ENCODE measurements at regions not wholly inside any gene's neighbourhood (a gene's known extent, or its start where the extent isn't known, plus 50 kb on each side); places are given as distances from the start of the nearest gene placed in this dataset.

DNA sequence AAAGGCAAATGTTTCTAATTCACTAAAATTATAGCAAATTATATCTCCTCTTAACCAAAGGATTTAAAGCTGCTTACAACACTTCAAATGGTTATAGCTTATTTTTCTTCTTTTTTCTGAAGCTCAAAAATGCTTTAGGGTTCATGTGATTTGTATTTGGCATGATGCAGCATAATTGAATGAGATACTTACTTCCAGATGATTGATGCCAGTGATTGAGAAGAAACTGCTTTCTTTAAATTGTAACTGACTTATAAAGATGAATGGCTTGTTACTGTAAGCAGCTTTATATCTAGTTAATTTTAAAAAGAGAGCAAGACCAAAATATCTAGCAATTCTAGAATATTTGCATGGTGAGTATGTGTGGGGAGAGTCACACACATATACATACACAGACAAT, 270.7 kb upstream of the THRB start:
- DNase-seq, result no peak

DNA sequence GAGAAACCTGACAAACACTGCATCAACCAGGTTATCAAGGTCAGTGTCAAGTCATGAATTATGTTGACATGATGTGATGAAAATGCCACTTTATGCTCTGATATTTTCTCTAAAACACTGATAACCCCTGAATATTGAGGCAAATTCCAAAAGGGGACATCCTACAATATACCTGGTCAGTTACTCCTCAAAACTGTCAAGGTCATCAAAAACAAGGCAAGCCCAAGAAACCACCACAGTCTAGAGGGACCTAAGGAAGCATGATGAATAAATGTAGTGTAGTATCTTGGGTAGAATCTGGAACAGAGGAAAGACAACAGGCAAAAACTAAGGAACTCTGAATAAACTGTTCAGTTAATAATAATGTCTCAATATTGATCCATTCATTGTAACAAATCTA, 275.3 kb upstream of the THRB start:
- no peak for DNase-seq

DNA sequence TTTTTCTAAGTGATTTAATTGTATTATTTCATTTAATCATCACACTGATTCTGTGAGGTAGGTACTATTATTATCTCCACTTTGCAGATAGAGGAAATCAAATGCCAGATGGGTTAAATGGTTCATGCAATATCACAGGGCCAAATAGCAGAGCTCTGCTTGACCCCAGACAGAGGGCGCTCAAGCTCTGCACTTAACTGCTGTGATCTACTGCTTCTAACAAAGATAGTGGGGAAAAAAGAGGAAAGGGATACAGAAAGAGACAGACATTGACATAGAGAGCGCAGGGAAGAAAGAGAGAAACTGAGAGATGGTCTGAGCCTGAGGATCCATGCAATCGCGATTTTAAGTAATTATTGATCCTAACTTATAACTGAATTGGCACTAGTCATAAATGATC, 279.1 kb upstream of the THRB start:
- DNase-seq, result peak; percentile 66

DNA sequence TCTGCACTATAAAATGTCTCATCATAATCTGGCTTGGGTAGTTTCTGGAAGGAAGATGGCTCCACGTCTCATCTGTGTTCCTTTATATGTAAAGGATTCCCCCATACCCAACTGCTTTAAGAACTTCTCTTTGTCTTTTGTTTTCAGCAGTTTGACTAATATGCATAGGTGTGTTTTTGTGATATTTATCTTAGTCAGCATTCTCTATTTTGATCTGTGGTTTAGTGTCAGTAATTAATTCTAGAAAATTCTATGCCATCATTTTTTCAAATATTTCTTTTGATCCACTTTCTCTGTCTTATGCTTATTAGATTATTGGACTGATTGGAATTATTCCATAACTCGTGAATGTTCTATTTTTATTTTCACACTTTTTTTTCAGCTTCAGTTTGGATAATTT, 286.3 kb upstream of the THRB start:
- no peak for DNase-seq

DNA sequence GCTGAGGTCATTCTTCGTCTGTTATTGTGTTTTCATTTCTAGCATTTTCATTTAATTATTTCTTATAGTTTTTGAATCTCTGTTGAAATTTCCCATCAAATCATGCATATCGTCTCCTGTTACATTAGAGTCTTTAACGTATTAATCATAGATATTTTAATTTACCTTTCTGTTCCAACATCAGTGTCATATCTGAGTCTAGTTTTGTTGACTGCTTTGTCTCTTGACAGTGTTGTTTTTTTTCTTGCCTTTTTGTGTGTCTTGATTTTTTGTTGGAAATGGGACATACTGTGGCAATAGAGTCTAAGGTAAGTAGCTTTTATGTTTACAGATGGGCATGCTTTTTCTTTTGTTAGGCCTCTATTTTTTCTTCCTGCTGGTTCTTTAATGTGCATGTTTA, 286.8 kb upstream of the THRB start:
- no peak for DNase-seq

DNA sequence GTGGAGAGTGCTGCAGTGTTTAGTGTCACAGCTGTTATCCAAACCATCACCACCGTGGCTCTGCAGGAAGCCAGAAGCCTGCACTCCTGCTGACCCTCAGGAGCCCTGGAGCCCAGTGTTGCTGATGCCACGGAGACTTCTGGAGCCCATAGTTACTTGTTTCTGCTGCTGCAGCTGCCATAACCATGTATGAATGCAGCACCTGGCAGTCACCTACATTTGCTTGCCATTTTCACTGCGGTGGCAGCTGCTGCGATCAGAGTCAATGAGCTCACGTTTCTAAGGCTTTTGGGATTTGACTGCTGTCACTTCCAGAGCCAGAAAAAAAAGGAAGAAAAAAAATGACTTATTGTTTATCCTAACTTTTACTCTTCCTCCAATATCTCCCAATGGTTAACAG, 299.2 kb upstream of the THRB start:
- DNase-seq, result peak; percentile 47

DNA sequence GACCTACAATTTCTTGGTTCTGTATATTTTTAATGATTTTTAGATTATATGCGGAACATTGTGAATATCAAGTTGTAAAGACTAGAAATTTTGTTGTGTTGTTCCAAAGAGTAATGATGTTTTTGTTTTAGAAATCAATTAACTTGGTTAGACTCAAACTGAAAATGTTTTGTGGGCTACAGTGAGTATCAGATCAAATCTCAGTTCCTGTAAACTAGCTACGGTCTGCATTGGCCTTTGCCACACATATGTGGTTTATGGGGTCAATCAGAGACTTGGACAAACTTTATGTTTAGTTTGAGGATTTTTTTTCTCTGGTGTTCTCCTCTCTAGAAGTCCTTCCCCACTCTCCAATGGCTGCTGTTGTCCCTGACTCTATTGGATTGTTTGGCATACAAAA, 308.0 kb upstream of the THRB start:
- DNase-seq, result no peak

DNA sequence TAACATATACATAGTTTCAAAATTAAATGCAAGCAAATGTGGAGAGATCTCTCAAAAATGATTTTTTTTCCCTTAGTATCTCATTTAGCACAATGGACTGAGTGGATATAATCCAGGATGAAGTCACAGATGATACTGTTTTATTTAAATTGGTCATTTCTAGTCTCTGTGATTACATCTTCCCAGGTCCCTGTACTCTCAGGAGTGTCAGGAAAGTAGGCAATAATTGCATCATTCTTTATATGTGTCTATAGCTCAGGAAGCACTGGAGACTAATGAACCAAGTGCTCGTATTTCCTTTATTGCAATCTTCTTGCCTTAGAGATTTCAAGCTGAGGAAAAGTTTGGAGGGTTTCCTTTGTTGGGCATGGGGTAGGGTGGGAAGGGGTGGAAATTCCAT, 309.4 kb upstream of the THRB start:
- no peak for DNase-seq

DNA sequence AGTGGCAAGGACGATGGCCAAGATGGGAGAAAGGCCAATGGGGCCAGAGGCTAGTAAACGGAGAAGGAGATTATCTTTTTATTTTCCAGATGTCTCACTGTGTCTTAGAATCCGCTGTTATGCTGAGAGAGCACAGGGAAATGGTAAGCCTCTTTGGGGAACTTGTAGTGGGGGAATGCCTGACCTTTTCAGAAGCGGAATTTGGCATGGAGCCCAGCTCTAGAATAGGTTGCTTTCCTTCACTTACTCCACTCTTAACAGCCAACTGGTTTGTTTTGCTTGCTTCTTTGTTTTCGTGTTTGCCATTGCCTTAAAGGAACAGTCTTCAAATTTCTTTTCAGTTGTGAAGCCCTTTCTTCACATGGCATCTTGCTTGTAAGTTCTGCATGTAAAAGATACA, 316.2 kb upstream of the THRB start:
- no peak for DNase-seq

DNA sequence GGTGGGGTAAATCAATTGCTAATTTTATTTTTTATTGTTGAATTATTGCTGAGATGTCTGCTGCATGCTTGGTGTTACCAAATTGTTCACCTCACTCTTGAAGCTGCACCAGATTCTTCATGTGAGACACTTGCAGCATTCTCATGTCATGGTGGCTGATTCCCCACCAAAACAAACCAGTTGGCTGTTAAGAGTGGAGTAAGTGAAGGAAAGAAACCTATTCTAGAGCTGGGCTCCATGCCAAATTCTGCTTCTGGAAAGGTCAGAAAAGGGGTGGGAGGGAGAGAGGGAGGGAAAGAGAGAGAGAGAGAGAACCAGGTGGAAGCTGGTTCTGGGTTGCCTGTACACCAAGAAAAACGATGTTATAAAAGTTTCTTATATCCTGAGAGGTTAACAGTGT, 317.5 kb upstream of the THRB start:
- no peak for DNase-seq

DNA sequence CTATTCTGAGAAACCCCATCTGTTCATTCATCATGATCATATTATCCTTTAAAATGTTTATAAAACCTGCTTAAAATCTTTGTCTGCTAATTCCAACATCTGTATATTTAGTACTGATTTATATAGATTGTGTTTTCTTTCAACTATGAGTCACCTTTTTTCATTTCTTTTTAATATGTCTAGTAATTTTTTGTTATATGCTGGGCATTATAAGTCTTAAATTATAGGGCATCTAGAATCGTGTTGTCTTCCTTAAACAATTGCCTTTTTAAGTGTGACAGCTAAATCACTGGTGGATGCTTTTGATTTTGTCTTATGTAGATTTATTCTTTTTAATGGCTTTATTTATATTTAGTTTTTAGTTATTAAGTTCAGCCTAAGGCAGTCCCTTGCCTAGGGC, 323.4 kb upstream of the THRB start:
- no peak for DNase-seq

DNA sequence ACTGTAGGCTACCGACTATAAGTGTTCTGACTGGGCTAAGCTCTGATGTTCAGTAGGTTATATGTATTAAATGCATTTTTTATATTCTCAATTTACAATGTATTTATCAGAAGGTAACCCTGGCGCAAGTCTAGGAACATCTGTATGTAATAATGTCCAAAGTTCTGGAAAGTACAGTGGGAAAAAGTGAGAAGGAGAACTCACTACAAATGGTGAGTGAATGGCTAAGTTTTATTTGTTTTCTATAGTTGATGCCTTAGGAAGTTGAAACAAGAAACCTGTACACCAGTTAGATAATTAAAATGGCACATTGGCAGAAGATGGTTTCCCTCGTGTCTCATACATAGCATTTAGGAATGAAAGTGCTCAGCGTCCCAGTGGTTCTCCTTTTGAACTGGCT, 333.4 kb upstream of the THRB start:
- no peak for DNase-seq

DNA sequence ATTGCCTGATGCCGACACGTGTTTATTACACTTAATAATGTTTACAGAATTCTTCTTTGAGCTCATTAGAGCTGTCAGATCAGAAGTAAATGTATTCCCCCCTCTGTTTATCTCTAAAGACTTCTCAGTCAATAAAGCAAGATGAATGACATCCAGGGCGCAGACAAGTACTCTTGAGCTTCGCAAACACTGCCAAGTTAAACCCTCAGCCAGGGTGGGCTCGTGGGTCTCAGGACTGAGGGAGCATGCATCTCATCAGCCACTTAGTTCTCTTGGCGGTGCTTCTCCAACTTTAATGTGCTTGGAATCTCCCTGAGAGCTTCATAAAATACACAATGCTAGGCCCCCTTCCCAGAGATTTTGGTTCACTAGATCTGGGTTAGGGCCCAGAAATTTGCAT, 333.9 kb upstream of the THRB start:
- DNase-seq, result no peak

DNA sequence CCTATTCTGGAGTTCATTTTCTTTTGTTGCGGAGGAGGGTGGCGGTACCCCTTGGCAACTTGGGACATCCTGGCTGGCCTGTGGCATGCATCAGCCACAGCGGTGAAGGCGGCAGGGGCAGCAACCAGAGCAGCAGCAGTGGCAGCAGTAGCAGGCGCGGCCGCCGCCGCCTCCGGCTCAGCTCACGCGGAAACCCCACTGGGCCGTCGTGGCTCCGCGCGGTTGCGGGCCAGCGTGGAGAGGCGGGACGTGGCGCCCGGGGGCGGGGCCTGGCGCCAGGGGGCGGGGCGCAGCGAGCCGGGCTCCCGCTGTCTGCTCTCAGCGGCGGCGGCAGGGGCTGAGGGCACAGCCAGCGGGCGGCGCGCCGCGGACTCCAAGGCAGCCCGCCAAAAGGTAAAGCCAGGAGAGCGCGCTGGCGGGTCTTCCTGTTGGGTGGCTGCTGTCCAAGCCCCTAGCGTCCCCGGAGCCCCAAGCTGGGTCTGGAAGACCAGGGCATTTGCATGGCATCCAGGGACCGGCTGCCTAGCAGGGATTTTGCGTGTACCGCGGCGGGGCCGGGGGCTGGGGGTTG, 334.4 kb upstream of the THRB start:
- no peak for DNase-seq

DNA sequence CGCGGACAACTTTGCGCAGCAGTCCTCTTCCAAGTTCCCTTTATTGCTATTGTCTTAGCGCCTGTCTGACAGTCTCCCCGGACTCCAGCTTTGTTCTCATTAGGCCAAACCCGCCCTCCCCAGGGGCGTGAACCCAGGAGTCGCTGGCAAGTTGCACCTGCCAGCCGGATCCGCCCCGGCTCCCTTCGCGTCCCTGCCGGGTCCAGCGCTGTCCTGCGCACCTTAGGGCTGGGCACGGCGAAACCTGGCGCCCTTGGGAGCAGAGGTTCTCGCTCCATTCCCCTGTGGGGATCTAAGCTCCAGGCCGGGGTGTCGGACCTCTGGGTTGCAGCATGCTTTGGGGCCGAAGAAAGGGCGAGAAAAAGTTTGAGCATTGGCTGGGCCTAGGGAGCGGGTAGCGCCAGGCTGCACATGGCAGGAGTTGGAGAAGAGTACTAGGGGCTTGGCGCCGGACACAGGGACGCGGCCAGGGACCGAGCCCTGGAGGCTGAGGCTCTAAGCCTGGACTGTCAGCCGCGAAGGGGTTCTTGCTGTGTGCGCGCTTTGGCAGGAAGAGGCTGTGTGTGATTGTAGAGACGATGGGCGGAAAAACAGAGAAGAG, 335.1 kb upstream of the THRB start:
- no peak for DNase-seq

DNA sequence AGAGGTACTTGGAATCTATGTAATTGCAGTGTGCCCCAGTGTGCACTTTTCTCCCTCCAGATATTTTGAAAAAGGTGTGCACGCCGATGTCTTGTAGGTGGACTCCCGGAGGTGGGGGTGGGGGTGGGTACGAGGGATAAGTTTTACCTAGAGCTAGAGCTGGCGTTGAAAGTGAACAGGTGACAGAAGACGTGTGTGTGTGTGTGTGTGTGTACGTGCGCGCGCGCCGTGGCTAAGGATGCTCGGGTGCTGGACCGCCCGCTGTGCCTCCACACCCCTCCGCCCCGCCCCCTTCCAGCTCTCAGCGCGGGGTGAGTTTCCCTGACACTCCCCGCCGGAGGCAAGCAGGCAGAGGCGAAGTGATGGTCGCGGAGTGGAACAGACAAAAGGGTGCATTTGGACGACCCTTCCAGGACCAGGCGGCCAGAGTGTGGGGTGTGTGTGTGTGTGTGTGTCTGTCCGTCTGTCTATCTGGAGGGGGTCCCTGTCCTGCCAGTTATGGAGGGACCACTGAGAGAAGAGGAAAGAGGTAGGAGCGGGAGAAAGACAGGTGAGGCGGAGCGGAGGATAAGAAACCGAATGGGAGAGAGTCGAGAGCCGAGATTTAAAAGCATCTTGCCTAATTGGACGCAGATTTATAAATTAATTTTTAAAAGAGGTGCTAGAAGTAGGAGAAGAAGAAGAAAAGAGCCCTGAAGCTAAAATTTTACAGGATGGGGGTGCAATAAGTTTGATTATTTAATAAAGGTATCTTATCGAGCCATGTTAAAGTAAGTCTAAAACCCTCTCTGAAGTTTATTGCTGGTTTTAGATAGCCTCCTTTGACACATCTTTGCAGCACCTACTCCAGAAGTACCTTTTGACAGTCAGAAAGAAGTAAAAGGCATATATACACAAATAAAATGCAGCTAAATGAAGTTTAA, 335.8 kb upstream of the THRB start:
- no peak for DNase-seq

DNA sequence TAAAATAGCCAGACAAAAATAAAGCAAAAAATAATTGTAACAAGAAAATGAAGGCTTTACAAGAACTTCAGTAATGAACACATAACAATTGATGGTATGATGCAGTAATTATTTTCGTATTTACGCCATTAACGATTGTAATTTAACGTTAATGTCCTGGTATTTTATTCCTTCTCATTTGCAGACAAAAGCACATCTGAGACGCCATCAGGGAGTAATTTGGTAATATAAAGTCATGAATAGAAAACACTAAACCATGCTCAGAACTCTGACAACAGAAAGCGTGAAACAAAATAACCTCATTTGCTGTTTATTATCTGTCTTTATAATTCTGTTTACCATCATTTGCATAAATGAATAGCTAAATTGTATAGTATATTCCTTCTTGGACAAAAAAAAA, 336.6 kb upstream of the THRB start:
- DNase-seq, result no peak

DNA sequence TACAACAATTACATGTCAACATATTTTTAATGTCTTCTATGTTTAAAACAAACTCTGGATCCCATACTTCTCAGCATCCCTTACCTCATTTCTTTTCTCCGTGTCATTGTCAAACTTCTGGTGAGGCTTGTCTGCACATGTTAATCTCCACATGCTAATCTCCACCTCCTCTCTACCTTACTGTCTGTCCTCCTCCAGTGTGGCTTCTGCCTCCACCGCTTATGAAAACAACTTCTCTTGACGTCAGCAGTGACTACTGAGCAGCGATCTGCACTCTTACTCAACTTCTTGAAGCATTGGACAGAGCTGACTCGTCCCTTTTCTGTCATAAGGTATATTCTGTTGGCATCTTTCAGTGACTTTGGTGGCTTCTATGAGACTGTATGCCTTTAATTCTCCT, 338.2 kb upstream of the THRB start:
- no peak for DNase-seq

DNA sequence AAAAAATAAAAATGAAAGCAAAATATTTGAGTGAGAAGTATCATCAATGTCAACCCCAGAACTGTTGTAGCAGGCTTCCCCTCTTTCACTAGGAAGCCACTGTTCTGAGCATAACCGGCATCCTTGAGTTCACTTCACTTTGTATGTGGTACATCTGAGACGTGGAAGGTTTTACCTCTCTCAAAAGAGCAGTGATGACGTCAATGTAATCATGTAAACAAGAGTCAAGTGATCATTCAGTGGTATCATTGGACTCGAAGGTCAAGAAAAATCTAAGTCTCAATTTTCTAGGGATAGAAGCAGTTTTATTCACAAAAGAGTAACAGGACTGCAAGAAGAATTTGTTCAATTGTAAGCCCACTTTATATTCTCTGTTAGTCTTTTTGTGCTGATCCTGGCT, 339.8 kb upstream of the THRB start:
- no peak for DNase-seq

DNA sequence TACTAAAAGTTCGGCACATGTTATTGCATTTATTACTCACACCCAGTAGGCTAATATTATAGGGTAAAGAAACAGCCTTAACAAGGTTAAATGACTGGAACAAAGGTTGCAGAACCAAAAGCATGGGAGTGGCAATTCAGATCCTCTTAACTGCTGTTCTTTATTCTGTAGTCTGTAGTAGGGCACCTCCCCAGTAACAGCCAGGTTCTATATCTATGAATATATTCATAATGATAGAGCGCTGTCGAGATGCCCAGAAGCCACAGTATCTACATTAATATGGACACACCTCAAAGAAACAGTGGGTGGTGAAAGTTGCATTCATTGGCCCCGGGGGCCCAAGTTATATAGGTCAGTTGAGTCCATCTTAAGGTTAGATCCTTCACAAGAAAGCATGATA, 340.9 kb upstream of the THRB start:
- no peak for DNase-seq

DNA sequence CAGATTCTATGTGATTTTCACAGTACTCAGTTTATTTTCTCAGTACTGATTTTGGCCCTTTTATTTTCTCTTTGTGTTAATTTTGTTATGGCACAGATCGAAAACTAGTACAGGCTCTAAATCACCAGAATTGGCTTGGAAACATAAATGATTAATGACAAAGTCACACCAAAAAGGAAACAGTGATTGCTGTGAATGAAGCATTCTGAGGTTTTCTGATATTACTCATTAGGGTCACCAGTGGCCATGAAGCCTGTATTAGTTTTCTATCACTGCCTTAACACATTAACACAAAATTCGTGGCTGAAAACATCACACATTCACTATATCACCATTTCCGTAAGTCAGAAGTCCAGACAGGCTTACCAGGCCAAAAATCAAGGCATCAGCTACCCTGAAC, 343.0 kb upstream of the THRB start:
- DNase-seq, result no peak

DNA sequence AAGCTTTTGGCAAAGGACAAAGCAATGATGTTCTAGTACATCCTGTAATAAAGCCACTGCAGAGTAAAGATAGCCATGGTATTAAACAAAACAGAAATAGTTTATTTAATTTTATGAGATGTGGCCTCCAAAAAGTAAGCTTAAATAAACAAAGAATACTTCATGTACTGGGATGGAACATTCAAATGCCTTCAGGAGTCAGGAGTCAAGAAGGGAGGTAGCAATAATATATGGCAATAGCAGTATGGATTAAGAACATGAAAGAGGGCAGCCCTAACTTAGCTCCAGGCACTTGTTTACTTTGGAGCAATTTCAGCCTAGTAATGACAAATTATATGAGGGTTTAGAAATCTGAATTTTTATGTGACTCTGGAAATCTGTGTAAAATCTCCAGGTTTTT, 343.9 kb upstream of the THRB start:
- no peak for DNase-seq

DNA sequence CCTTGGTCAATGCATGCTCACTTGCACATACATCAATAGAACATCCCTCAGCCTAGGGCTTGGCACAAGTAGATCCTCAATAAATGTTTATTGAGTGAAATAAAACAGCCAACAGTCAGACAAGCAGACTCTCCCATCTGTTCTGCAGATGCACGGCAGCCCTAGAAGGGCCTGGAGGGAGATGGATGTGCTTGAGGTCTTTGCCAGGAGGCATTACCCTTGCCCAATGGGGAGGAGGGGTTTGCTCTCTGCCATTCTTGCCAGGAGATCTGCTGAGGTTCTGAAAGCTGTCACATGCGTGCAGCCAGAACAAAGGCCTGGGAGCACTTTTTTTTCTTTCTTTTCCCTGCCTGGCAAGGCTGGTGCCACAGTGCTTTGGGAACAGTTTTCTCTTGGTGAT, 349.3 kb upstream of the THRB start:
- DNase-seq, result no peak

DNA sequence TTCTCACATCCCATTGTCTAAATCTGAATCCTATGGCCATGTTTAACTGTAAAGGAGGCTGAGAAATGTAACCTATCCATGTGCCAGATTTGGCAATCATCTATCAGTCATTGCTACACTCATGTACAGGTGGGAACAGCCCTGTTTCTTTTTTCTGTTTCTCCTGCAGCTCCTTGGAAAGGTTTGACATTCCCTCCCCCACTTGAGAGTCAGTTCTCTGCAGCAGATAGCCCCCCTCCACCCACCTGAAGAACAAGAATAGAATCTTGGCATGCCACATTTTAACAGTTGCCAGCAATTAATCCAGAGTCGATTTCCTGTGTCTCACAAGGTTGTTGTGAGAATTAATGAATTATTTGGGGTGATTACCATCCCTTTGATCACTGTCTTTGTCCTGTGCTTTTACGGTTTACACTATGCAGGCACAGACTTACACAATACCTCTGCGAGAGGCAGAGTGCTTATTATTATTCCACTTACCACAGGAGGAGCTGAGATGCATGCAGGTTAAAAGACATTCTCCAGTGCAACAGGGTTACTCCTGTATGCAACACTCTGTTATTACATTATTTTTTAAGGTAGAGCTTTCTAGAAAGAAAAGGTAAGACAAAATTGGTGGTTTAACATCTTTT, 351.0 kb upstream of the THRB start:
- DNase-seq, result no peak

All from NCI-H774 (cell line).